ENCODE measurements at regions not wholly inside any gene's neighbourhood (a gene's known extent, or its start where the extent isn't known, plus 50 kb on each side); places are given as distances from the start of the nearest gene placed in this dataset.

- intact Hi-C loops (cut with DNase I), result no loop called here
- 80% methylated on average over 13 of the region's 13 CpGs for WGBS
- no peaks in the 10 kb centered on the region for H3K9me3 ChIP-seq (ENCODE audit: control insufficient read depth, low read length)
- H3K4me3 ChIP-seq (ENCODE audit: low read length), result no peak overlapping the region
- H3K4me1 ChIP-seq (ENCODE audit: control insufficient read depth, insufficient read depth, low read length), result no peaks in the 10 kb centered on the region
- ATAC-seq (no peak), DNase-seq (no peak)
- H3K27me3 ChIP-seq (ENCODE audit: control insufficient read depth, insufficient read depth), result no peaks in the 10 kb centered on the region
- no peak overlapping the region for H3K27ac ChIP-seq (ENCODE audit: low read length)
These were observed 159.4 kb upstream of the COBL start for GRCh38 chr7:51476026-51476425.

- no peak overlapping the region for H3K27ac ChIP-seq (ENCODE audit: low read length)
- intact Hi-C loops (cut with DNase I), result no loop called here
- WGBS, result 81% methylated on average over 6 of the region's 6 CpGs
- no peak for ATAC-seq
- H3K9me3 ChIP-seq (ENCODE audit: control insufficient read depth, low read length), result no peaks in the 10 kb centered on the region
- H3K4me1 ChIP-seq (ENCODE audit: control insufficient read depth, insufficient read depth, low read length), result no peaks in the 10 kb centered on the region
- H3K4me3 ChIP-seq (ENCODE audit: low read length), result no peak overlapping the region
- no peak for DNase-seq
- H3K27me3 ChIP-seq (ENCODE audit: control insufficient read depth, insufficient read depth), result no peaks in the 10 kb centered on the region
These were observed 156.3 kb upstream of the COBL start for GRCh38 chr7:51472873-51473272.

GRCh38 chr7:51471981-51472296, 155.3 kb upstream of the COBL start:
- H3K4me1 ChIP-seq (ENCODE audit: control insufficient read depth, insufficient read depth, low read length), result no peaks in the 10 kb centered on the region

GRCh38 chr7:51471210-51471980, 154.8 kb upstream of the COBL start:
- WGBS, result 24% methylated on average over 33 of the region's 33 CpGs
- intact Hi-C loops (cut with DNase I), result no loop called here
- no peaks in the 10 kb centered on the region for H3K4me1 ChIP-seq (ENCODE audit: control insufficient read depth, insufficient read depth, low read length)
- peak in 1 of 2 donors; percentile 24 for ATAC-seq
- peak in 1 of 3 donors; percentile 60 for DNase-seq
- H3K27ac ChIP-seq (ENCODE audit: low read length), result no peak overlapping the region
- no peak overlapping the region for H3K4me3 ChIP-seq (ENCODE audit: low read length)
- no peaks in the 10 kb centered on the region for H3K27me3 ChIP-seq (ENCODE audit: control insufficient read depth, insufficient read depth)
- no peaks in the 10 kb centered on the region for H3K9me3 ChIP-seq (ENCODE audit: control insufficient read depth, low read length)

More at GRCh38 chr7:51471981-51472296, 155.3 kb upstream of the COBL start:
- DNase-seq (no peak), ATAC-seq (peak in 1 of 2 donors; percentile 22)
- Histone ChIP-seq H3K4me3 (ENCODE audit: low read length) (no peak overlapping the region), H3K27ac (ENCODE audit: low read length) (no peak overlapping the region), H3K27me3 (ENCODE audit: control insufficient read depth, insufficient read depth) (no peaks in the 10 kb centered on the region), H3K9me3 (ENCODE audit: control insufficient read depth, low read length) (no peaks in the 10 kb centered on the region)
- 37% methylated on average over 11 of the region's 11 CpGs for WGBS
- intact Hi-C loops (cut with DNase I), result no loop called here

GRCh38 chr7:51467384-51468017, 150.9 kb upstream of the COBL start:
- no peak for DNase-seq
- H3K27me3 ChIP-seq (ENCODE audit: control insufficient read depth, insufficient read depth), result no peaks in the 10 kb centered on the region
- no peaks in the 10 kb centered on the region for H3K9me3 ChIP-seq (ENCODE audit: control insufficient read depth, low read length)
- no peak overlapping the region for H3K27ac ChIP-seq (ENCODE audit: low read length)
- no peak overlapping the region for H3K4me3 ChIP-seq (ENCODE audit: low read length)
- intact Hi-C loops (cut with DNase I), result no loop called here
- 52% methylated on average over 2 of the region's 2 CpGs for WGBS
- no peaks in the 10 kb centered on the region for H3K4me1 ChIP-seq (ENCODE audit: control insufficient read depth, insufficient read depth, low read length)
- no peak for ATAC-seq

- 71% methylated on average over 4 of the region's 4 CpGs for WGBS
- DNase-seq (no peak), ATAC-seq (no peak)
- H3K27me3 ChIP-seq (ENCODE audit: control insufficient read depth, insufficient read depth), result no peaks in the 10 kb centered on the region
- H3K4me1 ChIP-seq (ENCODE audit: control insufficient read depth, insufficient read depth, low read length), result no peaks in the 10 kb centered on the region
- no peaks in the 10 kb centered on the region for H3K9me3 ChIP-seq (ENCODE audit: control insufficient read depth, low read length)
- no peak overlapping the region for H3K4me3 ChIP-seq (ENCODE audit: low read length)
- intact Hi-C loops (cut with DNase I), result no loop called here
- no peak overlapping the region for H3K27ac ChIP-seq (ENCODE audit: low read length)
These were observed 143.2 kb upstream of the COBL start for GRCh38 chr7:51459809-51460208.

- 89% methylated on average over 4 of the region's 4 CpGs for WGBS
- no peak for ATAC-seq
- Histone ChIP-seq H3K4me3 (ENCODE audit: low read length) (no peak overlapping the region), H3K9me3 (ENCODE audit: control insufficient read depth, low read length) (no peaks in the 10 kb centered on the region), H3K27ac (ENCODE audit: low read length) (no peak overlapping the region), H3K27me3 (ENCODE audit: control insufficient read depth, insufficient read depth) (no peaks in the 10 kb centered on the region), H3K4me1 (ENCODE audit: control insufficient read depth, insufficient read depth, low read length) (no peaks in the 10 kb centered on the region)
- intact Hi-C loops (cut with DNase I), result no loop called here
- no peak for DNase-seq
These were observed 142.1 kb upstream of the COBL start for GRCh38 chr7:51458693-51459092.

GRCh38 chr7:51457079-51457478, 140.5 kb upstream of the COBL start:
- intact Hi-C loops (cut with DNase I), result no loop called here
- DNase-seq (no peak), ATAC-seq (no peak)
- no peaks in the 10 kb centered on the region for H3K9me3 ChIP-seq (ENCODE audit: control insufficient read depth, low read length)
- H3K27me3 ChIP-seq (ENCODE audit: control insufficient read depth, insufficient read depth), result no peaks in the 10 kb centered on the region
- no peaks in the 10 kb centered on the region for H3K4me1 ChIP-seq (ENCODE audit: control insufficient read depth, insufficient read depth, low read length)
- 76% methylated on average over 5 of the region's 5 CpGs for WGBS
- H3K4me3 ChIP-seq (ENCODE audit: low read length), result no peak overlapping the region
- H3K27ac ChIP-seq (ENCODE audit: low read length), result no peak overlapping the region

GRCh38 chr7:51456431-51457060, 139.9 kb upstream of the COBL start:
- Histone ChIP-seq H3K4me1 (ENCODE audit: control insufficient read depth, insufficient read depth, low read length) (no peaks in the 10 kb centered on the region), H3K9me3 (ENCODE audit: control insufficient read depth, low read length) (no peaks in the 10 kb centered on the region), H3K4me3 (ENCODE audit: low read length) (no peak overlapping the region), H3K27me3 (ENCODE audit: control insufficient read depth, insufficient read depth) (no peaks in the 10 kb centered on the region), H3K27ac (ENCODE audit: low read length) (no peak overlapping the region)
- ATAC-seq (no peak), DNase-seq (no peak)
- intact Hi-C loops (cut with DNase I), result no loop called here
- 51% methylated on average over 2 of the region's 2 CpGs for WGBS

GRCh38 chr7:51455948-51456347, 139.3 kb upstream of the COBL start:
- ATAC-seq (peak in 1 of 2 donors; percentile 46), DNase-seq (no peak)
- H3K9me3 ChIP-seq (ENCODE audit: control insufficient read depth, low read length), result no peaks in the 10 kb centered on the region
- H3K4me1 ChIP-seq (ENCODE audit: control insufficient read depth, insufficient read depth, low read length), result no peaks in the 10 kb centered on the region
- H3K27ac ChIP-seq (ENCODE audit: low read length), result no peak overlapping the region
- 37% methylated on average over 6 of the region's 6 CpGs for WGBS
- H3K27me3 ChIP-seq (ENCODE audit: control insufficient read depth, insufficient read depth), result no peaks in the 10 kb centered on the region
- intact Hi-C loops (cut with DNase I), result no loop called here
- no peak overlapping the region for H3K4me3 ChIP-seq (ENCODE audit: low read length)

- WGBS, result 44% methylated on average over 3 of the region's 3 CpGs
- Histone ChIP-seq H3K4me1 (ENCODE audit: control insufficient read depth, insufficient read depth, low read length) (no peaks in the 10 kb centered on the region), H3K27ac (ENCODE audit: low read length) (no peak overlapping the region), H3K9me3 (ENCODE audit: control insufficient read depth, low read length) (no peaks in the 10 kb centered on the region), H3K4me3 (ENCODE audit: low read length) (no peak overlapping the region), H3K27me3 (ENCODE audit: control insufficient read depth, insufficient read depth) (no peaks in the 10 kb centered on the region)
- ATAC-seq (peak in 1 of 2 donors; percentile 44), DNase-seq (no peak)
- intact Hi-C loops (cut with DNase I), result no loop called here
These were observed 138.9 kb upstream of the COBL start for GRCh38 chr7:51455513-51455912.
